ENCODE measurements at regions not wholly inside any gene's neighbourhood (a gene's known extent, or its start where the extent isn't known, plus 50 kb on each side); places are given as distances from the start of the nearest gene placed in this dataset.

DNA sequence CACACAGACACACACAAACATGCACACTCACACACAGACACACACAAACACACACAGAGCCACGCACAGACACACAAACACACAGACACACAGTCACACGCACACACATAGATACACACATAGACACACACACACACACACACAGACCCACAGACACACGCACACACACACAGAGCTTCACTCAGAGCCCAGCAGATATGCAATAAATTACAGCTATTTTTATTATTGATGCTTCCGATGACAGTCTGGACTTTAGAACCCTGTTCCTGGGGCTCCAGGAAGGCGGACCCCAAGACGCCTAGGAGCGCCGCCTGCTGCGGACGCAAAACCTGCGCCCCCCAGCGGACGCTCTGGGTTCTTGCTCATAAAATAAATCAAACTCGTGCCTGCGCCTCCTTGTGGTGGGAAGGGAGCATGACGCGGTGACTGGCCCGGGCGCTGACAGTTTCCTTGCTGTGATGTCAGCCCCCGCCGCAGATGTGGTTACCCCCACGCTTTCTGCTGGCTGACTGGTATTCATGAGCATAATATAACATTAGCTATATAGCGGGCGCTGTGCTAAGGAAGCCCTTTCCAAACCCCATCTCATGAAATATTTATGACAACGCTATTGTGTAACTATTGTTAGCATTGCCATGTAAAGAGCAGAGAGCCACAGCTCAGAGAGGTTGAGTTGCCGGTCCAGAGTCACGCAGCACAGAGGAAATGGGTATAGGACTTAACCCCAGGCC lies 64.4 kb upstream of the TM9SF2 start:
- Histone ChIP-seq H3K36me3 (no peaks in the 10 kb centered on the region), H3K4me1 (peaks cover 17% of the 10 kb centered on the region), H3K27ac (no peak overlapping the region), H3K9me3 (no peaks in the 10 kb centered on the region), H3K4me3 (no peak overlapping the region), H3K27me3 (peaks cover 13% of the 10 kb centered on the region)
- TF ChIP-seq, protein P1, sequence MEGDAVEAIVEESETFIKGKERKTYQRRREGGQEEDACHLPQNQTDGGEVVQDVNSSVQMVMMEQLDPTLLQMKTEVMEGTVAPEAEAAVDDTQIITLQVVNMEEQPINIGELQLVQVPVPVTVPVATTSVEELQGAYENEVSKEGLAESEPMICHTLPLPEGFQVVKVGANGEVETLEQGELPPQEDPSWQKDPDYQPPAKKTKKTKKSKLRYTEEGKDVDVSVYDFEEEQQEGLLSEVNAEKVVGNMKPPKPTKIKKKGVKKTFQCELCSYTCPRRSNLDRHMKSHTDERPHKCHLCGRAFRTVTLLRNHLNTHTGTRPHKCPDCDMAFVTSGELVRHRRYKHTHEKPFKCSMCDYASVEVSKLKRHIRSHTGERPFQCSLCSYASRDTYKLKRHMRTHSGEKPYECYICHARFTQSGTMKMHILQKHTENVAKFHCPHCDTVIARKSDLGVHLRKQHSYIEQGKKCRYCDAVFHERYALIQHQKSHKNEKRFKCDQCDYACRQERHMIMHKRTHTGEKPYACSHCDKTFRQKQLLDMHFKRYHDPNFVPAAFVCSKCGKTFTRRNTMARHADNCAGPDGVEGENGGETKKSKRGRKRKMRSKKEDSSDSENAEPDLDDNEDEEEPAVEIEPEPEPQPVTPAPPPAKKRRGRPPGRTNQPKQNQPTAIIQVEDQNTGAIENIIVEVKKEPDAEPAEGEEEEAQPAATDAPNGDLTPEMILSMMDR (IDR thresholded peaks at IDR 0.05), result peak; percentile 100
- DNase-seq, result peak; percentile 92
- peak; percentile 92 for ATAC-seq
- intact Hi-C loops (cut with DNase I), result loop anchor here (5.0 to 10.0 kb wide), 2 partner anchors 162 to 260 kb away; no protein-coding TSS in a partner anchor

DNA sequence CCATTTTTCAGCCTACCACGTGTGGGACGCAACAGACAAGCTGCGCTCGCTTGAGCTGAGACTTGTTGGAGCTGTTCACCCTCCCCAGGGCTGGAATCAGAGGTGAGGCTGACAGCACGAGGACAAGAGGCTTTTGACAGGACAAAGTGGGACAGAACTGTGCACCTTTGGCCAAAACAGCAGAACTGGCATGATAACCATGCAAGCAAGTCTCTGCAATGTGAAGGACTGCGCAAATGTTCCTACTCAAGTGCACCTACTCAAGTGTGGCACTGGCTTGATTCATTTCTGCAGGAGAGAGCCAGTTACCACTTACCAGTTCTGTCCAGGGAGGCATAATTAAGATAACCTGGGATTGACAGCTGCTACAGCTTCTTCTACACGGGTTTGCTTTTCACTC lies 62.2 kb upstream of the TM9SF2 start:
- TF ChIP-seq, protein P1 (IDR thresholded peaks at IDR 0.05), result no peak
- Histone ChIP-seq H3K4me1 (no peaks in the 10 kb centered on the region), H3K27ac (no peak overlapping the region), H3K36me3 (no peaks in the 10 kb centered on the region), H3K9me3 (no peaks in the 10 kb centered on the region), H3K4me3 (no peak overlapping the region), H3K27me3 (peaks cover 13% of the 10 kb centered on the region)
- DNase-seq, result no peak
- intact Hi-C loops (cut with DNase I), result loop anchor here (5.0 to 10.0 kb wide), 2 partner anchors 164 to 262 kb away; no protein-coding TSS in a partner anchor
- peak; percentile 57 for ATAC-seq

DNA sequence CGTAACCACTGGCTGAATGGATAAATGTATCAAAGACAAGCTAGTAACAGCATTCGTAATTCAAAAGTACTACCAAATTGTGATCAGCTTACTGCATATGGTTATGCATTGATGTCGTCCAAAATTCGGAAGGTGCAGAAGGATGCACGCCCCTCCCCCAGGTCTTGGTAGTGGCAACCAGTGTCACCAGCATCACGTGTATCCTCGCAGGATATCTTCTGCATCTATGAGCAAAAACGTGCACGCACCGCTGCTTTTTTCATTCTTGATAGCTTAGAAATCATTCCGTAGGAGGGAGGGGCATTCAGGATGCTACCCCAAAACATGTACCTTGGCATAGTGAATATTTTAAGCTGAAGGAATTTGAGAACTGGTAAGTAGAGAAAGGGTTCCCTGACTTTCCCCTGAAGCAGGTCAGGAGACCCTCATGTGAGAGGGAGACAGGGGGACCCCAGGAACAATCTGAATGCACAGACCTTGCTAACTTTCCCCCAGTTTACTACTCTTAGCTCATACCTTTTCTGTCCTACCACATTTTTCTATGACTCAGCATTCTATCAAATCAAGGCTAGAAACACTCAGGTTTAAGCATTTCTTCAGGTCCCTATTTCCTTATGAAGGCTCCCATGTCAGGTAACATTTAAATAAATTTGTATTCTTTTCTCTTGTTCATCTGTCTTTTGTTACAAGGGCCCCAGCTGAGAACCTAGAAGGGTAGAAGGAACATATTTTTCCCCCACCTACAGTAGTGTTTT lies 61.2 kb upstream of the TM9SF2 start:
- no peaks in the 10 kb centered on the region for H3K36me3 ChIP-seq
- no peak for DNase-seq
- intact Hi-C loops (cut with DNase I), result loop anchor here (5.0 to 10.0 kb wide), 2 partner anchors 165 to 263 kb away; no protein-coding TSS in a partner anchor
- H3K27me3 ChIP-seq, result peaks cover 13% of the 10 kb centered on the region
- H3K4me1 ChIP-seq, result no peaks in the 10 kb centered on the region
- H3K27ac ChIP-seq, result no peak overlapping the region
- H3K9me3 ChIP-seq, result no peaks in the 10 kb centered on the region
- ATAC-seq, result no peak
- TF ChIP-seq, protein P1 (IDR thresholded peaks at IDR 0.05), result no peak
- no peak overlapping the region for H3K4me3 ChIP-seq

DNA sequence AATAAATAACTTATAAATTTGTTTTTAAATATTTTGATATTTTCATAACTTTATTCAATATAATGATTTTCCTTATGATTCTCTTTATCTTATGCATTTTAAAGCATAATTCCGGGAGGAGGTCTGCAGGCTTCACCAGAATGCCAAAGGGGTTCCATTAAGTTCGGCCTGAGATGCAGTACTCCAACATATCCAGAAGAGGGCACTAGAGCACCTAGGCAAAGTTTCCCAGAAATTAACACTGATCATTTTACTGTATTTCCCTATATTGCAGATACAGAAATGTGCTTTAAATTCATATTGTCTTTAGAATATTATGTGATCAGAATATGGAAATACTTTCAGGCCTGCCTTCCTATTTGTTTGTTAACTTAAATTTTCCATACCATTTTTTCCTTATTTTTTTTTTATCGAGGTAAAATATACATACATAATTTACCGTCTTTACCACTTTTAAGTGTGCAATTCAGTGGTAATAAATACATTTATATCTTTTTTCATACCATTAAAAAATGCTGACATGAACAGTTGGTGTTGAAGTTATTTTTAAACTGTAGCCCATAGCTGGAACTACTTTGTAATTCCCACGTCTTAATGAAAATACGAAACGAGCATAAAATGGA lies 58.9 kb upstream of the TM9SF2 start:
- Histone ChIP-seq H3K4me3 (no peak overlapping the region), H3K36me3 (no peaks in the 10 kb centered on the region), H3K27me3 (peaks cover 13% of the 10 kb centered on the region), H3K27ac (no peak overlapping the region), H3K9me3 (no peaks in the 10 kb centered on the region), H3K4me1 (no peaks in the 10 kb centered on the region)
- intact Hi-C loops (cut with DNase I), result no loop called here
- TF ChIP-seq, protein P1 (IDR thresholded peaks at IDR 0.05), result peak; percentile 98
- ATAC-seq (peak; percentile 90), DNase-seq (no peak)

DNA sequence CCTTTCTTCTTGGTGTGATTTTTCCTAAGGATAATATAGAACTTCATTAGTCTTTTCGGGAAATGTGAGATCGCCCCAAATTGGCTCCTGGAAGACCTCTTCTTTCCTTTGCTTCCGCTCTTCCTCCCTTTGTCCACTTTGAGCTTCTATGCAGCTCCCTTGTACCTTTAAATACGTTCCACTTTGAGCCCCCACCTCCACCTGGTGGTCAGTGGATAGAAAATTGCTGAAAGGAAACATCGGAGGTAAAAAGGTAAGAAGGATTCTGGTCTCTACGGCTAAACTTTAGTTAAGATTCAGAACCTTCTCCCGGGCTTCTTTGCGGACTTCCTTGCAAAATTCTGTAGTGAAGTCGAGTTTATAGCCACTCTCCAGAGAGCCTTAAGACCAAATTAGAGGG lies 55.0 kb upstream of the TM9SF2 start:
- intact Hi-C loops (cut with DNase I), result no loop called here
- Histone ChIP-seq H3K27ac (no peak overlapping the region), H3K9me3 (no peaks in the 10 kb centered on the region), H3K4me3 (no peak overlapping the region), H3K27me3 (peaks cover 5% of the 10 kb centered on the region), H3K4me1 (no peaks in the 10 kb centered on the region), H3K36me3 (no peaks in the 10 kb centered on the region)
- TF ChIP-seq, protein P1 (IDR thresholded peaks at IDR 0.05), result no peak
- ATAC-seq (no peak), DNase-seq (no peak)

Data from upper lobe of right lung (tissue), 1 donor.